Choroid plexus epithelial cell (primary cell): ENCODE measurements at regions not wholly inside any gene's neighbourhood (a gene's known extent, or its start where the extent isn't known, plus 50 kb on each side); places are given as distances from the start of the nearest gene placed in this dataset.
A peak's percentile ranks its signal among the peaks of the same experiment; 100 is the strongest.

Experiments used
- DNase-seq: peaks from one replicate; pipeline ENCODE4 v3.0.0-alpha.2; 2010; ENCODE audit warnings: low read depth
- H3K4me3 ChIP-seq: 2 replicates; pipeline ENCODE4 v1.5.1; 2011; ENCODE audit warnings: low read depth, mild to moderate bottlenecking, control low read depth, low read length, moderate library complexity
- TF ChIP-seq, protein P1 (sequence below): conservative IDR thresholded peaks from 2 replicates; pipeline ENCODE4 v1.5.1; 2011; ENCODE audit warnings: low read depth, mild to moderate bottlenecking, control low read depth, inconsistent platforms, low read length, moderate library complexity

DNA sequence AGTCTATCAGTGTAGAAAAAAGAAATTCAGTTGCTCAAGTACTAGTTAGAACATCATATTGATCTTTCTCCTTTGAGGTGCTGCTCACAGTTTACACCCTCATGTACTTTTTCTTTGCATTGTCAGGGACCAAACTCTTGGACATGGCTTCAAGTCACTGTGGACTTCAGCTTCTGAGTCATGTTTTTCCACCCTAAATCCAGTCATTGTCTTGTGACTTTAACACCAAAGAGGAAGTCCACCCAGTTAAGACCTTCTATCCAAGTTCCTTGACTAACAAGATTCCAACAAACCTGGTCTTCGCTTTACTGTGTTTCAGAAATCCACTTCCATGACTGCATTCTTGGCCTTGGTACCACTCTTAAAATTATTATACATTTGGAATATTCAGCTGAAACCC lies 206.7 kb upstream of the ARGLU1 start:
- TF ChIP-seq, protein P1, sequence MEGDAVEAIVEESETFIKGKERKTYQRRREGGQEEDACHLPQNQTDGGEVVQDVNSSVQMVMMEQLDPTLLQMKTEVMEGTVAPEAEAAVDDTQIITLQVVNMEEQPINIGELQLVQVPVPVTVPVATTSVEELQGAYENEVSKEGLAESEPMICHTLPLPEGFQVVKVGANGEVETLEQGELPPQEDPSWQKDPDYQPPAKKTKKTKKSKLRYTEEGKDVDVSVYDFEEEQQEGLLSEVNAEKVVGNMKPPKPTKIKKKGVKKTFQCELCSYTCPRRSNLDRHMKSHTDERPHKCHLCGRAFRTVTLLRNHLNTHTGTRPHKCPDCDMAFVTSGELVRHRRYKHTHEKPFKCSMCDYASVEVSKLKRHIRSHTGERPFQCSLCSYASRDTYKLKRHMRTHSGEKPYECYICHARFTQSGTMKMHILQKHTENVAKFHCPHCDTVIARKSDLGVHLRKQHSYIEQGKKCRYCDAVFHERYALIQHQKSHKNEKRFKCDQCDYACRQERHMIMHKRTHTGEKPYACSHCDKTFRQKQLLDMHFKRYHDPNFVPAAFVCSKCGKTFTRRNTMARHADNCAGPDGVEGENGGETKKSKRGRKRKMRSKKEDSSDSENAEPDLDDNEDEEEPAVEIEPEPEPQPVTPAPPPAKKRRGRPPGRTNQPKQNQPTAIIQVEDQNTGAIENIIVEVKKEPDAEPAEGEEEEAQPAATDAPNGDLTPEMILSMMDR, result no peak
- no peak for DNase-seq
- no peak overlapping the region for H3K4me3 ChIP-seq

- DNase-seq, result peak; percentile 12
- no peak overlapping the region for H3K4me3 ChIP-seq
- TF ChIP-seq, protein P1, result no peak
Measured at GRCh38 chr13:106772006-106772601, 204.2 kb upstream of the ARGLU1 start.

DNA sequence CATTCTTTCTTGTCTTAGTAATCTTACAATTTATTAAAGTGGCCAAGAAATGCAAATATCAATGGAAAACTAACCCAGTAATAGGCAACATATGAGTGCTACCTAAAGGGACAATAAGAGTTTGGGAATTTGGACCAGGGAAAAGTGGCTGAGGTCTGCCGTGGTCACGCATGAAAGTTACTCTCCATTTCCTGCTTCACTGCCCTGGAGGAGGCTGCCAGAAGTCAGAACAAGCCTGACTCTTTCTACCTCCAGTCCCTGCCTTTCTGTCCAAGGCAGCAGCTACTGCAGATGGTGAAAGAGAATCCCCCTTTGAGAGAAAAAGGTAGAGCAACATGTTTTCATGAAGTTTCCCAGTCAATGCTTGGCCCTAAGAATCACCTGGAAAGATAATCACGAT lies 201.1 kb upstream of the ARGLU1 start:
- H3K4me3 ChIP-seq, result no peak overlapping the region
- TF ChIP-seq, protein P1, result no peak
- DNase-seq, result no peak

GRCh38 chr13:106762708-106763107 lies 194.8 kb upstream of the ARGLU1 start:
- no peak overlapping the region for H3K4me3 ChIP-seq
- DNase-seq, result no peak
- TF ChIP-seq, protein P1, result no peak

DNA sequence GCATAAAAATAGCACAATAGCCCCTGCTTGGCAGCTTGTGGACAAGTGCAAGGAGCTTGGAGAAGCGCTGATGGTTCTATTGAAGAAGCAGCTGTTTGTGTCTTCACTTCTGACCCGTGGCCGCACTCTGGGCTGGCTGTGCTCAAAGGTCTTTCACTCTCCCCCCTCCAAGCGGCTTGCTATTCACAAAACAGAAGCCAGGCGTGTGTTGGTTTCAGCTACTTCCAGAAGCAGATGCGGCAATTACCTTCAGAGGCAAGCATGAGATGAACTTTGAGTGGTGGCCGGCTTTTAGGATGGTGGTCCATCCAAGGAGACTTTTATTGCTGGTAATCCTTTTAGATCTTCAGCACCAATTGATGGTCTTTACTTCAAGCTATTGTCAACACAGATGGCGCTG lies 188.5 kb upstream of the ARGLU1 start:
- TF ChIP-seq, protein P1, result no peak

DNA sequence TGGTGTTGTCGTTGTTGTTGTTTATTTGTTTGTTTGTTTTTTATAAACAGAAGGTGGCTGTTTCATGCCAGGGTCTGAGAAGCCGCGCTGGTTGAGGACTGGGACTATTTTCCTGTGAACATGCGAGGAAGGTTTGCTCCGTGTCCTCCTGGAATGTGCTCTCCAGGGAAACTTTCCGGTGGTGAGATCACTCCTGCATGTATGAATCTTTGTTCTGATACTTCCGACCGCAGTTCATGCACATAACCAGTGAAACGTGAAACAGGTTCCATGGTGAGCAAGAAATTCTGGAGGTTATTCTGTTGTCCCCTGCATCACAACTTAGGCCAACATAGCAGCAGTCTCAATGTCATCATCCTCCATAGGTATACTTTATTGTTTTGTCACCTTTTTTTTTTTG lies 187.6 kb upstream of the ARGLU1 start:
- DNase-seq, result no peak
- TF ChIP-seq, protein P1, result no peak
- no peak overlapping the region for H3K4me3 ChIP-seq

More for the DNA sequence above, 188.5 kb upstream of the ARGLU1 start:
- H3K4me3 ChIP-seq, result no peak overlapping the region
- no peak for DNase-seq

- DNase-seq, result no peak
- TF ChIP-seq, protein P1, result no peak
- no peak overlapping the region for H3K4me3 ChIP-seq
Measured at GRCh38 chr13:106753251-106753650, 185.3 kb upstream of the ARGLU1 start.
